Right lobe of liver (tissue), 4 donors: ENCODE measurements at regions not wholly inside any gene's neighbourhood (a gene's known extent, or its start where the extent isn't known, plus 50 kb on each side); places are given as distances from the start of the nearest gene placed in this dataset.

Experiments
- CTCF ChIP-seq, 4 donors: fragments of 200-600 bp in 3 of 4; fragments of 450-650 bp in 1 of 4; IDR thresholded peaks; one replicate each; pipeline versions ENCODE4 v1.5.1 to v1.8.0; 2016 to 2022; ENCODE audit warnings: antibody characterized with exemption in 4 of 4, mild to moderate bottlenecking in 2 of 4
- POLR2A ChIP-seq: fragments of 450-650 bp; IDR thresholded peaks from one replicate; pipeline ENCODE4 v1.6.1; 2017; ENCODE audit warnings: antibody characterized with exemption, mild to moderate bottlenecking
- donor health status: DM: no; HTN: no; CAD: no.
- donor health status: DM: no; HTN: no; CAD: no.
- donor health status: DM: no; HTN: yes; CAD: no.

- TF ChIP-seq POLR2A: no peak
- TF ChIP-seq CTCF (IDR thresholded peaks at IDR 0.05): no peak
These were observed 122.6 kb upstream of the IRX2 start for GRCh38 chr5:2874099-2874498.
